22Rv1 (cell line): ENCODE measurements at regions not wholly inside any gene's neighbourhood (a gene's known extent, or its start where the extent isn't known, plus 50 kb on each side); places are given as distances from the start of the nearest gene placed in this dataset.
"Not testable (repeated sequence)": the region's sequence is repeated elsewhere in the genome, so short reads cannot be mapped to it uniquely, and the experiment has no call there.

ENCODE experiments used
- H3K27ac ChIP-seq: fragments of 450-650 bp; 2 replicates; pipeline ENCODE4 v1.5.1; 2017
- CTCF ChIP-seq: fragments of 450-650 bp; IDR thresholded peaks from 2 replicates; pipeline ENCODE4 v1.5.1; 2017; ENCODE audit warnings: mild to moderate bottlenecking
- ZFX ChIP-seq: fragments of 450-650 bp; IDR thresholded peaks from 2 replicates; pipeline ENCODE4 v1.6.1; 2017; ENCODE audit warnings: antibody characterized with exemption, borderline replicate concordance

- H3K27ac ChIP-seq = peak overlapping the region; percentile 95
Measured at GRCh38 chr3:193921465-193921864, 214.5 kb upstream of the HES1 start.

DNA sequence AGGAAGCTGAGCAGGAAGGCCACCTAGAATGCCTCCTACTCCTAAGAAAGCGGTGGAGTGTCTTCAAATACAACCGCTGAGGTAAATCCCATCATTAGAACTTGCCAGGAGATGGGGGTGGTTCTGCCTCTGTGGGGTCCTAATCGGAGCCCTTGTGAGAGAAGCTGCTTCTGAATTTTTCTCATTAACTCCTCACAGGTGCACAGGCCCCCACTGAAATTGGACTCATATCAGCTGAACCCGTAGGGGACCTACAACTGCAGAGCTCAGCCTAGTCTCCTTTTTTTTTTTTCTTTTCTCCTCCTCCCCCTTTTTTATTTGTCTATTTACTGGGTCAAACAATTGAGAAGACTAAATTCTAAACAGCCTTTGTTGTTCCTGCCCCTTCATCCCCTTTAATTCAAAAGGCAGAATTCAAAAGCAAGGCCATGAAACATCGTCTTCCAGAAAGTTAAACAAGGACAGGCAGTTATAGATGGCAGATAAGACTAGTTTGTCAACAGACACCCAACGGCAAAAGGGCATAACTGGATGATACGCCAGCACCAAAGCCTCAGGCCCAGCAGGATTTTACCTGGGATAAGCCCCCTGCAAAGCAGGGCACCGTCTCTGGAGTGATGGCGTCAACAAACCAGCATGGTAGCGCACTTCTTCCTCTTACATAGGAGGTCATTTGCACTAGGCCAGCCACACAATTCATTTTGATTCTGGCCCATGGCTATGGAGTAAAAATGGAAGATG lies 213.7 kb upstream of the HES1 start:
- TF ChIP-seq ZFX (no peak), CTCF (no peak)
- peak overlapping the region; percentile 95 for H3K27ac ChIP-seq

More at GRCh38 chr3:193921465-193921864, 214.5 kb upstream of the HES1 start:
- no peak for TF ChIP-seq ZFX
- TF ChIP-seq CTCF = no peak

DNA sequence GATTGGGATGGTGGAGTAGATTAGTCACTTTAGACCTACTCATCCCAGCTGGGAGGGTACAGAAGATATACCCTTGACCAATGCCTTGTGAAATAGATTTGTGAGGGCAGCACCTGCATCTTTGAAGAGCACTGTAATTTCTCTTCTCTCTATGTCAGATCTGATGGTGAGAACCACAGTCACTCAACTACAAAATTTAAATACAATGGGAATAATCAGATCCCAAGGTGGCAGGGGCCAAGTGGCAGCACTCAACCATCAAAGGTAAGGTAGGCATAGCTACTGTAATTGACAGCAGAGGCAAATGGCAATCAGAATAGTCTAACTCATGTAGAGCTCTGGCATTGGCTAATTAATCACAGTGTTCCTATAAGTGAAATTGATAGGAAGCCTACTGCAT lies 212.0 kb upstream of the HES1 start:
- not testable (repeated sequence) for H3K27ac ChIP-seq

- not testable (repeated sequence) for H3K27ac ChIP-seq
Measured at GRCh38 chr3:193926071-193926470, 209.9 kb upstream of the HES1 start.

DNA sequence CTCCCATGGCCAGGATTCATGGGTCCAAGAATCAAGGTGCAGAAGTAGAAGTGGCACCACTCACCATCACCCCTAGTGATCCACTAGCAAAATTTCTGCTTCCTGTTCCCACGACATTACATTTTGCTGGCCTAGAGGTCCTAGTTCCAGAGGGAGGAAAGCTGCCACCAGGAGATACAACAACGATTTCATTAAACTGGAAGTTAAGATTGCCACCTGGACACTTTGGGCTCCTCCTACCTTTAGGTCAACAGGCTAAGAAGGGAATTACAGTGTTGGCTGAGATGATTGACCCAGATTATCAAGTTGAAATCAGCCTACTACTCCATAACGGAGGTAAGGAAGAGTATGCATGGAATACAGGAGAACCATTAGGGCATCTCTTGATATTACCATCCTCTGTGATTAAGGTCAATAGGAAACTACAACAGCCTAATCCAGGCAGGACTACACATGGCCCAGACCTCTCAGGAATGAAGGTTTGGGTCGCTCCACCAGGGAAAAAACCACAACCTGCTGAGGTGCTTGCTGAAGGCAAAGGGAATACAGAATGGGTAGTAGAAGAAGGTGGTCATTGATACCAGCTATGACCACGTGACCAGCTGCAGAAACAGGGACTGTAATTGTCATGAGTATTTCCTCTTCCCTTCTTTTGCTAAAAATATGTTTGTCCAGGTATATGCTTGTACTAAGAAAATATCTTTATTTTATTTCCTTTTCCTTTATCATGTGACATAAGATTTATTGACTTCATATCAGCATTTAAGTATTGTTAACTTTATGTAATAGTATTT lies 208.3 kb upstream of the HES1 start:
- not testable (repeated sequence) for H3K27ac ChIP-seq

DNA sequence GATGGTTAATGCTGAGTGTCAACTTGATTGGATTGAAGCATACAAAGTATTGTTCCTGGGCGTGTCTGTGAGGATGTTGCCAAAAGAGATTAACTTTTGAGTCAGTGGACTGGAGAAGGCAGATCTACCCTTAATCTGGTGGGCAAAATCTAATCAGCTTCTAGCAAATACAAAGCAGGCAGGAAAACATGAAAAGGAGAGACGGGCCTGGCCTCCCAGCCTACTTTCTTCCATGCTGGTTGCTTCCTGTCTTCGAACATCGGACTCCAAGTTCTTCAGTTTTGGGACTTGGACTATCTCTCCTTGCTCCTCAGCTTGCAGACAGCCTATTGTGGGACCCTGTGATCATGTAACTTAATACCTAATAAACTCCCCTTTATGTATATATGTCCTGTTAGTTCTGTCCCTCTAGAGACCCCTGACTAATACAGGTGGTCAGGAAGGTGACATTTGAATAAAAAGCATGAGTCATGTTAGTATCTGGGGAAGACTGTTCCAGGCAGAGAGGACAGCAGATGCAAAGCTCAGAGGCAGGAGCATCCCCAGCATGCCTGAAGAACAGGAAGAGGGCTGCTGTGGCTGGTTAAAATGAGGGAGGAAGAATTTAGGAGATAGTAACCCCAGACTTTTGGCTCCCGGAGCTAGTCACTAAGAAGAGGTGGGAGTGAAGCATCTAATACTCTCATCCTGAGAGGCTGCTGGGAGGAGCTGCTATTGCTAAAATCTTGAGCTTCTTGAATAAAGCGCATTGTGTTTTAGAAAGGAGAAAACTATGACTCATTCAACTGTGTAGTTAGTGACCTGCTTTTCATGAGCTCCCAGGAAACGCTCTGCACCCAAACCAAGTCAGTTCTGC lies 207.4 kb upstream of the HES1 start:
- TF ChIP-seq ZFX (no peak), CTCF (no peak)
- no peak overlapping the region for H3K27ac ChIP-seq

DNA sequence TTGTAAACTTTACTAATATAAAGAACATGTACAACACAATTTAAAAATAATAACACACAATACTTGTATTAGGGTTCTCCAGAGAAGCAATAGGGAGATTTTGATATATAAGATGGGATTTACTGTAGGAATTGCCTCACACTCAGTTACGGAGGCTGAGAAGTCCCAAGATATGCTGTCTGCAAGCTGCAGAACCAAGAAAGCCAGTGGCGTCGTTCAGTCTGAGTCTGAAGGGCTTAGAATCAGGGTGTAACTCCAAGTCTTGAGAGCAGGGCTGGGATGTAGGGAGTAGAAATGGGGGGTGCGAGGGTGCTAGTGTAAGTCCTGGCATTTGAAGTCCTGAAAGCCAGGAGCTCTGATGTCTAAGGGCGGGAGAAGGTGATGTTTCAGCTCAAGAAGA lies 206.6 kb upstream of the HES1 start:
- H3K27ac ChIP-seq = no peak overlapping the region

More for the DNA sequence above, 206.6 kb upstream of the HES1 start:
- no peak for TF ChIP-seq CTCF
- no peak for TF ChIP-seq ZFX
